ENCODE measurements at regions not wholly inside any gene's neighbourhood (a gene's known extent, or its start where the extent isn't known, plus 50 kb on each side); places are given as distances from the start of the nearest gene placed in this dataset.

GRCh38 chr1:42096554-42096953, 56.7 kb upstream of the GUCA2B start:
- Histone ChIP-seq H3K4me3 (ENCODE audit: low read depth, low read length) (no peak overlapping the region), H3K27me3 (ENCODE audit: control insufficient read depth, insufficient read depth, low read length) (no peaks in the 10 kb centered on the region), H3K36me3 (ENCODE audit: control insufficient read depth, insufficient read depth, low read length) (no peaks in the 10 kb centered on the region), H3K9ac (ENCODE audit: low read length) (no peak overlapping the region), H3K4me1 (ENCODE audit: control insufficient read depth, insufficient read depth, low read length) (no peaks in the 10 kb centered on the region), H3K9me3 (ENCODE audit: control insufficient read depth, insufficient read depth, low read depth, low read length) (0 out of 2 replicates have a peak, but pooled peaks cover 2% of the 10 kb centered on the region), H3K27ac (ENCODE audit: low read depth, low read length) (no peak overlapping the region)

- H3K36me3 ChIP-seq (ENCODE audit: control insufficient read depth, insufficient read depth, low read length): no peaks in the 10 kb centered on the region
- 0 out of 2 replicates have a peak, but pooled peaks cover 2% of the 10 kb centered on the region for H3K9me3 ChIP-seq (ENCODE audit: control insufficient read depth, insufficient read depth, low read depth, low read length)
- H3K4me3 ChIP-seq (ENCODE audit: low read depth, low read length): no peak overlapping the region
- H3K9ac ChIP-seq (ENCODE audit: low read length): no peak overlapping the region
- H3K27me3 ChIP-seq (ENCODE audit: control insufficient read depth, insufficient read depth, low read length): no peaks in the 10 kb centered on the region
- H3K4me1 ChIP-seq (ENCODE audit: control insufficient read depth, insufficient read depth, low read length): peaks cover 10% of the 10 kb centered on the region; the same call in 1 of the 2 replicates
- H3K27ac ChIP-seq (ENCODE audit: low read depth, low read length): no peak overlapping the region
Observed at GRCh38 chr1:42089246-42089645, 64.0 kb upstream of the GUCA2B start.

GRCh38 chr1:42086146-42086545, 67.1 kb upstream of the GUCA2B start:
- no peak overlapping the region for H3K9ac ChIP-seq (ENCODE audit: low read length)
- H3K36me3 ChIP-seq (ENCODE audit: control insufficient read depth, insufficient read depth, low read length): no peaks in the 10 kb centered on the region
- peaks cover 10% of the 10 kb centered on the region; the same call in 1 of the 2 replicates for H3K4me1 ChIP-seq (ENCODE audit: control insufficient read depth, insufficient read depth, low read length)
- H3K27me3 ChIP-seq (ENCODE audit: control insufficient read depth, insufficient read depth, low read length): no peaks in the 10 kb centered on the region
- H3K27ac ChIP-seq (ENCODE audit: low read depth, low read length): no peak overlapping the region
- no peaks in the 10 kb centered on the region for H3K9me3 ChIP-seq (ENCODE audit: control insufficient read depth, insufficient read depth, low read depth, low read length)
- H3K4me3 ChIP-seq (ENCODE audit: low read depth, low read length): no peak overlapping the region

- H3K27me3 ChIP-seq (ENCODE audit: control insufficient read depth, insufficient read depth, low read length): no peaks in the 10 kb centered on the region
- H3K36me3 ChIP-seq (ENCODE audit: control insufficient read depth, insufficient read depth, low read length): no peaks in the 10 kb centered on the region
- H3K27ac ChIP-seq (ENCODE audit: low read depth, low read length): no peak overlapping the region
- no peaks in the 10 kb centered on the region for H3K9me3 ChIP-seq (ENCODE audit: control insufficient read depth, insufficient read depth, low read depth, low read length)
- H3K4me1 ChIP-seq (ENCODE audit: control insufficient read depth, insufficient read depth, low read length): peaks cover 10% of the 10 kb centered on the region; the same call in 1 of the 2 replicates
- H3K4me3 ChIP-seq (ENCODE audit: low read depth, low read length): no peak overlapping the region
- no peak overlapping the region for H3K9ac ChIP-seq (ENCODE audit: low read length)
Observed at GRCh38 chr1:42085596-42085995, 67.6 kb upstream of the GUCA2B start.

GRCh38 chr1:42081475-42081874, 71.7 kb upstream of the GUCA2B start:
- H3K9ac ChIP-seq (ENCODE audit: low read length): no peak overlapping the region
- no peak overlapping the region for H3K4me3 ChIP-seq (ENCODE audit: low read depth, low read length)
- H3K4me1 ChIP-seq (ENCODE audit: control insufficient read depth, insufficient read depth, low read length): peaks cover 10% of the 10 kb centered on the region; the same call in 1 of the 2 replicates
- H3K9me3 ChIP-seq (ENCODE audit: control insufficient read depth, insufficient read depth, low read depth, low read length): no peaks in the 10 kb centered on the region
- no peaks in the 10 kb centered on the region for H3K36me3 ChIP-seq (ENCODE audit: control insufficient read depth, insufficient read depth, low read length)
- no peak overlapping the region for H3K27ac ChIP-seq (ENCODE audit: low read depth, low read length)
- no peaks in the 10 kb centered on the region for H3K27me3 ChIP-seq (ENCODE audit: control insufficient read depth, insufficient read depth, low read length)

- Histone ChIP-seq H3K9me3 (ENCODE audit: control insufficient read depth, insufficient read depth, low read depth, low read length) (no peaks in the 10 kb centered on the region), H3K36me3 (ENCODE audit: control insufficient read depth, insufficient read depth, low read length) (no peaks in the 10 kb centered on the region), H3K9ac (ENCODE audit: low read length) (no peak overlapping the region), H3K27ac (ENCODE audit: low read depth, low read length) (no peak overlapping the region), H3K4me3 (ENCODE audit: low read depth, low read length) (no peak overlapping the region), H3K4me1 (ENCODE audit: control insufficient read depth, insufficient read depth, low read length) (no peaks in the 10 kb centered on the region), H3K27me3 (ENCODE audit: control insufficient read depth, insufficient read depth, low read length) (peaks cover 28% of the 10 kb centered on the region)
Observed at GRCh38 chr1:42075179-42075578, 78.0 kb upstream of the GUCA2B start.

GRCh38 chr1:42070996-42071395, 82.2 kb upstream of the GUCA2B start:
- H3K9ac ChIP-seq (ENCODE audit: low read length): no peak overlapping the region
- no peak overlapping the region for H3K4me3 ChIP-seq (ENCODE audit: low read depth, low read length)
- H3K27ac ChIP-seq (ENCODE audit: low read depth, low read length): no peak overlapping the region
- no peaks in the 10 kb centered on the region for H3K9me3 ChIP-seq (ENCODE audit: control insufficient read depth, insufficient read depth, low read depth, low read length)
- H3K4me1 ChIP-seq (ENCODE audit: control insufficient read depth, insufficient read depth, low read length): no peaks in the 10 kb centered on the region
- H3K27me3 ChIP-seq (ENCODE audit: control insufficient read depth, insufficient read depth, low read length): peaks cover 35% of the 10 kb centered on the region
- no peaks in the 10 kb centered on the region for H3K36me3 ChIP-seq (ENCODE audit: control insufficient read depth, insufficient read depth, low read length)

- Histone ChIP-seq H3K9me3 (ENCODE audit: control insufficient read depth, insufficient read depth, low read depth, low read length) (peaks cover 7% of the 10 kb centered on the region), H3K36me3 (ENCODE audit: control insufficient read depth, insufficient read depth, low read length) (no peaks in the 10 kb centered on the region)
Observed at GRCh38 chr1:42057800-42058199, 95.4 kb upstream of the GUCA2B start.

GRCh38 chr1:42056460-42056859, 96.8 kb upstream of the GUCA2B start:
- Histone ChIP-seq H3K4me3 (ENCODE audit: low read depth, low read length) (no peak overlapping the region), H3K27me3 (ENCODE audit: control insufficient read depth, insufficient read depth, low read length) (no peaks in the 10 kb centered on the region), H3K27ac (ENCODE audit: low read depth, low read length) (no peak overlapping the region), H3K9me3 (ENCODE audit: control insufficient read depth, insufficient read depth, low read depth, low read length) (peaks cover 7% of the 10 kb centered on the region), H3K36me3 (ENCODE audit: control insufficient read depth, insufficient read depth, low read length) (no peaks in the 10 kb centered on the region), H3K9ac (ENCODE audit: low read length) (no peak overlapping the region), H3K4me1 (ENCODE audit: control insufficient read depth, insufficient read depth, low read length) (no peaks in the 10 kb centered on the region)

More at GRCh38 chr1:42057800-42058199, 95.4 kb upstream of the GUCA2B start:
- Histone ChIP-seq H3K9ac (ENCODE audit: low read length) (no peak overlapping the region), H3K4me3 (ENCODE audit: low read depth, low read length) (no peak overlapping the region), H3K4me1 (ENCODE audit: control insufficient read depth, insufficient read depth, low read length) (no peaks in the 10 kb centered on the region), H3K27me3 (ENCODE audit: control insufficient read depth, insufficient read depth, low read length) (no peaks in the 10 kb centered on the region), H3K27ac (ENCODE audit: low read depth, low read length) (no peak overlapping the region)

GRCh38 chr1:42055061-42055460, 98.1 kb upstream of the GUCA2B start:
- Histone ChIP-seq H3K36me3 (ENCODE audit: control insufficient read depth, insufficient read depth, low read length) (no peaks in the 10 kb centered on the region), H3K9me3 (ENCODE audit: control insufficient read depth, insufficient read depth, low read depth, low read length) (peaks cover 7% of the 10 kb centered on the region), H3K9ac (ENCODE audit: low read length) (no peak overlapping the region), H3K27ac (ENCODE audit: low read depth, low read length) (no peak overlapping the region), H3K4me1 (ENCODE audit: control insufficient read depth, insufficient read depth, low read length) (no peaks in the 10 kb centered on the region), H3K27me3 (ENCODE audit: control insufficient read depth, insufficient read depth, low read length) (peaks cover 9% of the 10 kb centered on the region; the same call in 1 of the 2 replicates), H3K4me3 (ENCODE audit: low read depth, low read length) (no peak overlapping the region)

- H3K36me3 ChIP-seq (ENCODE audit: control insufficient read depth, insufficient read depth, low read length): no peaks in the 10 kb centered on the region
- no peak overlapping the region for H3K9ac ChIP-seq (ENCODE audit: low read length)
- H3K9me3 ChIP-seq (ENCODE audit: control insufficient read depth, insufficient read depth, low read depth, low read length): no peaks in the 10 kb centered on the region
- peaks cover 9% of the 10 kb centered on the region; the same call in 1 of the 2 replicates for H3K27me3 ChIP-seq (ENCODE audit: control insufficient read depth, insufficient read depth, low read length)
- H3K27ac ChIP-seq (ENCODE audit: low read depth, low read length): no peak overlapping the region
- no peak overlapping the region for H3K4me3 ChIP-seq (ENCODE audit: low read depth, low read length)
- no peaks in the 10 kb centered on the region for H3K4me1 ChIP-seq (ENCODE audit: control insufficient read depth, insufficient read depth, low read length)
Observed at GRCh38 chr1:42052072-42052699, 101.0 kb upstream of the GUCA2B start.

All from HUES6 (cell line).